ENCODE measurements at regions not wholly inside any gene's neighbourhood (a gene's known extent, or its start where the extent isn't known, plus 50 kb on each side); places are given as distances from the start of the nearest gene placed in this dataset.

DNA sequence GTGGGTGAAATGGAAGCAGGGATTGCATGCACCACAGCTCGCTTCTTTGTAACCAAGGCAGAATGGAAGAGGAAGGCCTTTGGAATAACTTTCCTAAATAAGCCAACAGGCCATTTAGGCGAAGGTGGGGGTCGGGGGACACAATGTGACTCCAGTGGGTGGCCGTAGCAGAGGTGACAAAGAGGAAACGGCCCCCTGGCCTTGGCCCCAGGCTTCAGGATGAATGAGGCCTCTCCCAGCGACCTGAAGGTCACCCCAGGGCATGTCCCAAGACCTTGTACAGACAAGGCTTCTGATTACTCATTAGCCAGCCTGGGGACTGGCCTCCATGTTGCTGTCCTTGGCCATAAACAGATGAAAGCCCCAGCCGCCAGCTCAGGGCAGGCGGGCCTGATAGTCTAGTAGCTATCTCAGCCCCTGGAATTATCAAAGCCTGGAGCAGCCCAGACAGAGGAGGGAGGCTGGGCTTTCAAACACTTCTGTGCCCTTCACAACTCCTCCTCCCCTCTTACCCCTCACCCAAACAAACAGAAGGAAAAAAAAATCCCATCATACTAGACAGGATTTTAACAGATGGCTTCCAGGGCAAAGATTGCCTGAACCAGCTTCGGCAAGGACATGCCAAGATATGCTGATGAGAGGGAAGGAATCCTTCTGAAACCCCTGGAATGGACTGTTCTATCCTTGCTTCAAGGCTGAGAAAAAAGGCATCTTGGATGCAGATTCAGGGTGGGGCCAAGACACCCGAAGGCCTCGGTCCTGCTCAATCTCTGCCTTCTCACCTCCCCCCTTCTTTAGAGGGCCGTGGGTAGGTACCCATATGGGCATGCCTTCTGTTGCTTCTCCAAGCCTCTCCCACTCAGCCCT is 142.3 kb upstream of the PARP11 start:
- no peak for DNase-seq (ENCODE audit: low read depth)

DNA sequence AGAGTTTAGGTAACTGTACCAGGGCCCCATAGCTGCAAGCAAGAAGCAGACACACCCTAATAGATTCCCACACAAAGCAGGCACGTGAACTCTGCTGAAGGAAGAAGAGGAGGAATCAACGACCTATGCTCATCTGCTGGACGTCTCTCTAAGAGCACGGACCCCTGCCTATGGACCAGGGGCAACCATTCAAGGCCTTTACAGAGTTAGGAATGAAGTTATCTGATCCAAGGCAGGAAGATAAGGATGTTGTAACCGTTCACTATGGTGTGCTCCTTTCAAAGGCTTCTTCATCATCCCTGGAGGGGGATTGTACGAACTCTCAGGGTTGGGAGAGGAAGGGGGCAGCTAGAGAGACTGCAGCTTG is 141.6 kb upstream of the PARP11 start:
- DNase-seq (ENCODE audit: low read depth), result no peak

DNA sequence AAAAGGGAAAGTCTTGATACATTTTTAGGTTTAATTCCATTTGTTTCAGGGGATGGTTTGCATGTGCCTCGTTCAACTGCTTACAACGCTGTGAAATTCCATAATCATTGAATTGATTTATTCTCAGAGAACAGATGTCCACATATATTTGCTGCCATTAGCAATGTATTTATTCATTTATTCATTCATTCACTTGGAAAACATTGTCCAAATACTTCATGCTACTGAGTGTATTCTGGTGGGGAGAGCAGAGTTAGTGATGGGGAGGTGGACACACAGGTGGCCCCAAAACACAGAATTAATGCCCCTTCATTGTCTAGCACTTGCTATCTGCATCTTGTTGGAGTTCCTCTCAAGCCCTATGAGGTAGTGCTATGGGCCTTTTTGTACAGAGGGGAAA is 141.2 kb upstream of the PARP11 start:
- no peak for DNase-seq (ENCODE audit: low read depth)

DNA sequence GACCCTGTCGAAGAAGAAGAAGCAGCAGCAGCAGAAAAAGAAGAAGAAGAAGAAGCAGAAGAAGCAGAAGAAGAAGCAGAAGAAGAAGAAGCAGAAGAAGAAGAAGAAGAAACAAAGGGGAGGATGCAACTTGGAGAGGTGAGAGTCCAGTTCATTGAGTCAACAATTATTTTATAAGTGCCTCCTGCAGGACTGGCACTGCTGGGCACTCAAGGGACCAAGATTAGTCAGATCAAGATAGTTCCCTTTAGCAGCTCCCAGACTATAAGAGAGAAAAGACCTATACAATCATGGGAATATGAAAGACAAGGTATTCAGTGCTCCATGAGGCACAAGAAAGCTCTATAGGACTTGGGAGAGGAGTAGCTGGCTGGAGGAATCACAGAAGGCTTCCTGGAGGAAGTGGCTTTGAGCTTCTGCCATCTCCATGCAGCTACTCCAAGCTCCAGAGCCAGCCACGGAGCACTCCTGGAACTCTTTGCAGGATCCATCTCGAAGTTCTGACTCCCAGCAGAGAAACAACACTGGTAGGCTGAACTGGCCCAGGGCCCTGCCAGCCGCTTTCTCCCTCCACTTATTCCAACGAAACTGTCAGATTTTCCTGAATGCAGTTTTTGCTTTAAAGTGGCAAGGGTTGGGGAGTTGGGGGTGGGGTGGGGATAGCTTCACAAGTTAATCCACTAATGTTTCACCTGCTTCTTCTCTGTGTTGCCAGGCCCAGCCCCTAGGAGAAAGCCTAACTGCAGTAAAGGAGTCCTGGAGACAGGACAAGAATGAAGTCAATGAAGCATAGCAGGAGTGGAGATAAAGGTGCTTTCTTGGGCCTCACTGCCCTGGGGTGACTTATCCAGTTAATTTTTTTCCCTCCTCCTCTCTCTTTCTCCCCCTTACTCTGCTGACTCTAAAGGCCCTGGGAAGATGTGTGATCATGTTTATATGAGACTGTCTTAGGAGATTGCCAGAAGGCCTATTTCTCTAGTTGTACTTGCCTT is 140.1 kb upstream of the PARP11 start:
- DNase-seq (ENCODE audit: low read depth), result no peak

DNA sequence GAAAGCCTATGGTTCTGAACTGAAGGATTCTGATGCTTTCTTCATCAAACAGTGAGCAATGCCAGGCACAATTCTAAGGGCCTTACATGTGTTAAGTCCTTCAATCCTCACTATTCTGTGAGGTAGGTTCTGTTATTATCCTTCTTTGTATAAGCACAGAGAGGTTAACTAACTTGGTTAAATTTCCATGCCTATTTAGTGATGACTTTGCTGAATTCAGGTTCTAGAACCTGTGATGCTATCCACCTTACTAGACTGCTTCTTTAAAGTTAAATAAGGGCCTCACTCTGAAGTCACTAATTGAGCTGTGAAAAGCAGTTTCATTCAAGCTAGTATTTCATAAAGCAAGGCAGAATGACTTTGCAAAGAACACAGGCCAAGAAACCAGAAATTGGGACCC is 138.9 kb upstream of the PARP11 start:
- no peak for DNase-seq (ENCODE audit: low read depth)

DNA sequence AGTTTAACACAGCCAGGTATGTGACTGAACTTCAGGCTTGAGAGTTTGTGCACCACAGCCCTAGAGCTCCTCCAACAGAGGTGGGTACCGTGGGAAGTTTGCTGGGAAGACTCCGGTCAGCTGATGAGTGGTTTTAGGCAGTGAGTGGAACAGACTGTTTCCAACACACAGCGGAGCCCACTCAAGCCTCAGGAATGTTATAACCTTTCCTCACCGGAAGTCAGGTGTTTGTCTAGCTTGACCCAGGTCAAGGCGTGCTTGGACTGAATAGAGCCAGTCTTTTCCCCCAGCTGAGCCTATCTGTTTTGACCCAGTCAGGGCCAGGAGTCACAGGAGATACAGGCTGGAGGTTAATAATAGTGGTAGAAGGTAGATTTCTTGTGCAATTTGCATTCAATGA is 138.4 kb upstream of the PARP11 start:
- DNase-seq (ENCODE audit: low read depth), result no peak

DNA sequence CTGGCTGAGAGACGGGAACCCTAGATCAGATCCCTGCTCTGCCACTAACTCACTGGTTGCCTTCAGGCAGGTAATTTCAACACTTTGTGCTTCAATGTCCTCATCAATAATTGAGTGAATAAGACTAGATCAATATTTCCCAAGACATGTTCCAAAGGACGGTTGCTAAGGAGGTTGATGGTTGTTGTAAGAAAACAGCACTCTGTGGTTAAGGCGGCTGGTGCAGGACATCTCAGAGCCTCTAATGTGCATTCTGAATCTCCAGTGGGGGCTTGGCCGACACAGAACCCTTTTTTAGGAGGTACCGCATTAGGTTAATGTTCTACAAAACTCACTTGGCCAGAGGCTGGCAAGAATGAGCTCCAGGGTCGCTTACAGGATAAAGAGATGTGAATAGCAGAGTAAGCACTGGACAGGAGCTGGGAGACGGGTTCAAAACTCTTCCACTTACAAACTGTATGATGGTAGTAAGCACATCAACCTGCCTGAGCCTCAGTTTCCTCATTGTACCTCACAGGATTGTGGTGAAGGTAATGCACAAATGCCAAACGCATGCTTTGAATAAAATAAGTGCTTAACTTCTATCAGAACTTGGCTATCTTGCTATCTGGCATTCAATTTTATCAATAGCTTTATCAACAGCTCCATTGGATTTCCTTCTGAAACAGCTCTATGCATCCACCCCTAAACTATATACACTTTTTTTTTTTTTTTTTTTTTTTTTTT is 136.9 kb upstream of the PARP11 start:
- no peak for DNase-seq (ENCODE audit: low read depth)

DNA sequence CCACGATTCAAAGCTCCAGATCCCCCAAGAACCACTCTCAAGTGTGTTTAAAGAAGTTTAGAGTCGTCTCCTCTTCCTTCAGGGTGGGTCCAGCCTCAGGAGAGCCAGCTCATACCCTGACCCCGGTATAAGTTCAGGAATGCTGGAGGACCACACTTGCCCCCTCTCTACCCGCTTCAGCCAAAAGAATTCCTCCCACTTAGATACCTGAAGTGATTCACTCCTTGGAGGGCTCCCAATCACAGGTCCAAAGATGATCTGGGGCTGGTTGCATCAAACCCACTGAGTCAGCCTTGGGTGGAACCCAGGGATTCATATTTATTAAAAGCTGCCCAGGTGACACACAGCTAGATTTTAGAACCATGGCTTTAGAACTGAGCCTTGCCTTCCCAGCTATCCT is 133.5 kb upstream of the PARP11 start:
- no peak for DNase-seq (ENCODE audit: low read depth)

DNA sequence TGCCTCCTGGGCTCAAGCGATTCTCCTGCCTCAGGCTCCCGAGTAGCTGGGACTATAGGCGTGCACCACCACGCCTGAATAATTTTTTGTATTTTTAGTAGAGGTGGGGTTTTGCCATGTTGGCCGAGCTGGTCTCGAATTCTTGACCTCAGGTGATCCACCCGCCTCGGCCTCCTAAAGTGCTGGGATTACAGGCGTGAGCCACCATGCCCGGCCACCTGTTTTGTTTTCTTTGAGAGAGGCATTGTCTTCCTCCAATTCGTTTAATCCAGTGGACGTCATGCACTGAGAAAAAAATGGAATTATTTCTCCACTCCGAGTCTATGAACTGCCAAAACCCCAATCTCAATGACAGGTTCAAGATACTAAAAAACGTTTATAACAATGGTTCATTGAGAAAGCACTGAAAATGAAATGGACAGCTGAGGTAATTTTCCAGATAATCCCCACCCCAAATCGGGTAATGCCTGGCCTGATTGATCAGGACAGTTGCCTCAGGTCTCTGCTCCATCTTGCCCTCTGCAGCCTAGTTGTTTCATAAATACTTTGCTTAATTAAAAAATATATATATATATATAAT is 132.7 kb upstream of the PARP11 start:
- DNase-seq (ENCODE audit: low read depth), result no peak

DNA sequence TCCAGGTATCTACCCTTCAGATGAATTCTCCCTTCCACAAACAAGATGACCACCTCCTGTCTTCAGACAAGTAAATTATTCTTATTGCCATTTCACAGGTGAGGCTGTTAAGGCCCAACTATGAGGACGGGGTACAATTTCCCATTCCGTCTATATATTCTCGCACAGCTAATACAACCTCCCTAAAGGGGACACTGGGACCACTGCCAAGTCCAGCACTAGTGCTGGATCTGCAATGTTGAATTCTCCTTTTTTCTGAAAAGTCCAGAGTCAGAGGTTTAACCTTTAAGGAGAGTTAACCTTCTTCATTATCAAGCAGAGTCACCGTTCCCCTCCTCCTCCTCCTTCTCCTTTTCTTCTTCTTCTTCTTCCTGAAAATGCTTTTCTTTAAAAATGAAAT is 130.4 kb upstream of the PARP11 start:
- no peak for DNase-seq (ENCODE audit: low read depth)

DNA sequence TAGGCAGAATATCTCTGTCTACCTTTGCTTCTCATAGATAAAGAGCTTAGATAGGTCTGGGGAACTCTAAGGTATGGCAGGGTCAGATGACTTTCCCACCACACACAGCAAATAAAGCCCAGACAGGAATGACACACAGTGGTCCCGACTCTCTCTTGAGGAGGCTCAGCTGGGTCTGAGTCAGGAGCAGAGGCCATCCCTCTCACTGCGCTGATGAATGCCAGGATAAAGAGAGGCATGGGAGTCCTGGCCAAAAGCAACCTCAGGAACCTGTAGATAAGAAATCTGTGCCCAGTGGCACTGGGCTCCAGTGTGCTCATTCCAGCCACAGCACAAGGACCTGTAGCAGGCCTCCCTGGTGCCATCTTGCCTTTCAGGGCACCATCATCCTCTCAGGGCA is 129.4 kb upstream of the PARP11 start:
- DNase-seq (ENCODE audit: low read depth), result no peak

DNA sequence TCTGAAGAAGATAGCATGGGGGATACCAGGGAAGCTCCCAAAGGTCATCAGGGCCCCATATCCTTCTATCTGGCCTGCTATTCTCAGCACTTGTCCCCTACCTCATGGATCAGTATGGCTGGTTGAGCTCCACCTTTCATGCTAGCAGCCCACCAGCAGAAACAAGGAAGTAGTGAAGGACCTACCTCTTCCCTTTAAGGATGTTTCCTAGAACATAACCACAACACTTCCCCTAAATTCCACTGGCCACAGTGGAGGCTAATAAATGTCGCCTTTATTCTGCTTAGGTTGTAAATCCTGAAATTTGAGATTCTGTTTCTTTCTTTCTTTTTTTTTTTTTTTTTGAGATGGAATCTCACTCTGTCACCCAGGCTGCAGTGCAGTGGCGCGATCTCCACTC is 128.6 kb upstream of the PARP11 start:
- no peak for DNase-seq (ENCODE audit: low read depth)

DNA sequence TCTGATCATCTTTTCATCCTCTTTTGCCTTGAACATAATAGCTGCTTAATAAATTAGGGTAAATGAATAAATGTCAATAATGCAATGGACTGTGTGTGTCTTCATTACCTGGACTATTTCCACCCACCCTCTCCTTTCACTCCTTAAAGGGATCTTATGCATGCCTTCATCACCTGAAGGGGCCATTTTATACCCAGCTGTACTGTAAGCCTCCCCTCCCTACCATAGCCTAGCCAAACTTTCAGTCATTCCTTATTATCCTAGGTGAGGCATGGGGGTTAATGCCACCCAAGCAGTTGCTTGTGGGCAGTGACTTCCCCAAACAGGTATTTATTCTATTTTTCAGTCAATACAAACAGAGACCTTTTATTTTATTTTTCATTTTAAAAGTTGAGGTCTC is 127.8 kb upstream of the PARP11 start:
- no peak for DNase-seq (ENCODE audit: low read depth)

DNA sequence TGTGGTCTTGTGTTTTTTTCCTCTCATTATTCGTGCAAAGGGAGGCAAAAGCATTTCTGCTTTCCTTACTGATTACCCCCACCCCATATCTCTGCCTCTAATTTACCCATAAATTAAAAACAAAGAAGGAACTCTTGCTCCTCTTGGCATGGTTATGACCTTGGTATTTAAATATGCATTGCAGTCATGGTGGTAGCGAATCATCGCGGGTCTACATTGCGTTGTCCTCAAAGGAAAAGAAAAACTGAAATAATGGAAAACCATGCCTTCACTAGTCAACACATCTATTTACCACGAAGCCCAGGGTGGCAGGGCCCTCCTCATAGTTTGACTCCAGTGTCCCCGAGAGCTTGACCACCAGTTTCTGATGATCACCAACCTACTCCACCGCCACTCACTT is 126.7 kb upstream of the PARP11 start:
- DNase-seq (ENCODE audit: low read depth), result no peak

DNA sequence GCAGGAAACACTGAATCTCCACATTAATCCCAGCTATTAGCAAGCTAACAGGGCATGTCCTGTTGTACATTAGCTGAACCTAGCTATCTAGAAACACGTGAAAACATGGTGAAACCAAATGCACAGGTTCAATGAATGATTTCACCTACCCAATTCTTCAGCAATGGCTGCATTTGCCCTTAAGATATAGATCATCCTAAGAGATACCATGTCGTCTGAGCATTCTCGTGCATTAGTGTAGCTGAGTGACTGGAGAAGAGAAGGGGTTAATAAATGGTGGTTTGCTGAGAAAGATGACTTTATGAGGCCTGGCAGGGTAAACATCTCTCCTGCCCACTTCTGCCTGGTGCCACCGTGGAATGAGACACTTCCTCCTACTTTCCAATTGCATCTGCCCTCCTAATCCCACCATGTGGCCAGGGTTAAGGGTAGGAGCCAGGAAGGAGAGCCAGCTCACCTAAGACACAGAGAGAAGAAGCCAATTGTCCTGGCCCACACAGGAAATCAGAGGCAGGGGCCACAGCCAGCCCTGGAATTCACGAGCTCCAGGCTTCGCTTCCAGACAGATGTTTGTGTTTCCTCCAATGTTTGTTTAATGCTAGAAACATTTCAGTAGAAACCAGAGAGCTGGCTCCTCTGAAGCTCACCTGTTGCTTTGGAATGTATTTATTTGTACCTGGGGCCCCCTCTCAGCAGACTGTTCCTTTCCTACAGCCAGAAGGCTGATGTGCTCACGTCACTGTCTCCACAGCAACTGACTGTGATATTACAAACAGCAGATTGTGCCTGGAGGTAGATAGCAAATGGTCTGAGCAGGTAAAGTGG is 126.0 kb upstream of the PARP11 start:
- no peak for DNase-seq (ENCODE audit: low read depth)

DNA sequence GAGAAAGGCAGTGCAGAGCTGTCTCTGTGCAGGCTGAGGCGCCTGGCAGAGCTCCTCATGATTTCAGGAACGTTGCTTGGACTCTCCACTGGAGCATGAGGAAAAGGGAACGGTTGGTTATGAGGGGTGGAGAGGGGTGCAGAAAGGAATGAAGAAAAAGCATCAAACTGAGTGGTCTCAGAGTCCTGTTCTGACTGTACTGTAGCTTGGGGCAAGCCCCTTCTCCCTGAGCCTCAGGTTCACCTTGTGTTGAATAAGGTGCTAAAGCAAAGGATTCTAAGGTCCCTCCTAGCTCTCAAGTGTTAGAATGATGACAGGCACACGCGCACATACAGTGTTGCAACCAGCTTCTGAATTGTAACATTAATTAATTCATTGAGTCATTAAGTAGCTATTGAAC is 125.2 kb upstream of the PARP11 start:
- no peak for DNase-seq (ENCODE audit: low read depth)

DNA sequence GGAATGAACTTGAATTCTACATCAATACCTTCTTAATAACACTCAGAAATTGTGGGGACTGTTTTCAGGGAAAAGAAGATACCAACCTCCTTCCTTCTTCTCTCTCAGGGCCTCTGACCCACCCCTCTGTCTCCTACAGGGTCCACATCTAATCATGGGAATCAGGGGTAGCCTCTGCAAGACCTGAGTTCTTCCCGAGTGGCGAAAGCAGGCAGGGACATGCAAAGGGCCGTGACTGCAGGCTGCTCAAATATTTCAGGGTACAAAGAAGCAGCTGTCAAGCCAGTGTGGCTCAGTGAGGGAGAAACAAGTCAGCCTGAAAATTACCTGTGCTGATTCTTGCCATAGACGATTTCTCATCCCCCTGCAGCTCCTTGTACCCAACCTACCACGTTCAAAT is 123.1 kb upstream of the PARP11 start:
- no peak for DNase-seq (ENCODE audit: low read depth)

DNA sequence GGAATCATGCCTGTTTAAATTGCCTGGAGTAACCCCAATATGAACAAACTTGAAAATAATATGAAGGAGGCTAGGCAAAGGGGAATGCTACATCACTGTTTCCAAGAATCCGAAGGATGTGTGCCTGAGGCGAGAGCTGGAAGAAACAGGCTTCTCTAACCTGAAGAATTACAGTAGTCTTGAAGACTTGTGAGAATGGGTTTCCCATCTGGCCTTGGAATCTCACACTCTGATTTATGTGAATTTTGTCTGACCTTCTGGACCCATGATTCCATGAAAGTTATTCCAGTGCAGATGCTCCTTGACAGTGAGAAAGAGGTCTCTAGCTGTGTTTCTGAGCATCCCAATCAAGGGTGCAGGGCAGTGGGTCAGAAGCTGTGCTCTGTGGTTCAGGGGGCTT is 122.1 kb upstream of the PARP11 start:
- DNase-seq (ENCODE audit: low read depth), result no peak

DNA sequence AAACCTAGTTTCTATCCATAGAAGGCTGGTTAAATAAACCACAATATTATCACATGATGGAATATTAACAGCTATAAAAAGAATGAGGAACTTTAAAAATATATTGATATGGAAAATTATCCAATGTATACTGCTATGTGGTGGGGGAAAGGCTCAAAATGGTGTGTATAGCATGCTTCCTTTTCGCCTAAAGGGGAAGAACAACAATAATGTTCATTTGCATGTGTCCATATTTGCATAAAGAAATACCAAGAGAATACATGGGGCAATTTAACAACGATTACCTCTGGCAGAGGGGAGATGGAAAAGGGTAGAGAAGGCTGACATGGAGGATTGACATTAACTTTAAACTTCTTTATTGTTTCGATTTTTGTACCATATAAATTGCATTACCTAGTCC is 121.3 kb upstream of the PARP11 start:
- DNase-seq (ENCODE audit: low read depth), result no peak

DNA sequence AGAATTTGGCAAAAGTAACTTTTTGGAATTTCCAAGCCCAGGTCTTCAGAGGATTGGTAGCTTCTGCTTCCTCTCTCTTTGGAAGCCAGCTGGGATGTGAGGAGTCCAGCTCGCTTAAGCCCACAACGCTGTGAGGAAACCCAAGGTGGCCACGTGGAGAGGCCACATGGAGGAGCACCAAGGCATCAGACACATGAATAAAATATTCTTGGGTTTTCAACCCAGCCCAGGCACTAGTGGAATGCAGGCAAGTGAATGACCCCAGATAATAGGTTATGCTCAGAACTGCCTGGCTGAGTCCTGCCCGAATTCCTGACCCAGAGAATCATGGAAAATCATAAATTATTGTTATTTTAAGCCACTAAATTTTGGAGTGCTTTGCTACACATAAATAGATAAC is 119.7 kb upstream of the PARP11 start:
- DNase-seq (ENCODE audit: low read depth), result no peak

Data from HS-5 (cell line).